ENCODE measurements at regions not wholly inside any gene's neighbourhood (a gene's known extent, or its start where the extent isn't known, plus 50 kb on each side); places are given as distances from the start of the nearest gene placed in this dataset.
"Not testable (repeated sequence)": the region's sequence is repeated elsewhere in the genome, so short reads cannot be mapped to it uniquely, and the experiment has no call there.

- no peak for ATAC-seq
Measured at GRCh38 chr5:94102849-94103248, 361.4 kb upstream of the POU5F2 start.

- ATAC-seq: not testable (repeated sequence)
Measured at GRCh38 chr5:94097384-94097783, 356.0 kb upstream of the POU5F2 start.

- no peak for ATAC-seq
Measured at GRCh38 chr5:94094793-94095441, 353.5 kb upstream of the POU5F2 start.

GRCh38 chr5:94093300-94093699 lies 351.9 kb upstream of the POU5F2 start:
- no peak for ATAC-seq

- not testable (repeated sequence) for ATAC-seq
Measured at GRCh38 chr5:94086635-94087034, 345.2 kb upstream of the POU5F2 start.

- no peak for ATAC-seq
Measured at GRCh38 chr5:94086194-94086593, 344.8 kb upstream of the POU5F2 start.

- ATAC-seq: no peak
Measured at GRCh38 chr5:94082405-94082804, 341.0 kb upstream of the POU5F2 start.

- no peak for ATAC-seq
Measured at GRCh38 chr5:94081088-94081487, 339.7 kb upstream of the POU5F2 start.

- no peak for ATAC-seq
Measured at GRCh38 chr5:94080390-94080789, 339.0 kb upstream of the POU5F2 start.

- no peak for ATAC-seq
Measured at GRCh38 chr5:94072116-94072515, 330.7 kb upstream of the POU5F2 start.

GRCh38 chr5:94066437-94067207 lies 325.2 kb upstream of the POU5F2 start:
- ATAC-seq: no peak

GRCh38 chr5:94064025-94064424 lies 322.6 kb upstream of the POU5F2 start:
- ATAC-seq: no peak

- no peak for ATAC-seq
Measured at GRCh38 chr5:94057655-94058054, 316.3 kb upstream of the POU5F2 start.

- no peak for ATAC-seq
Measured at GRCh38 chr5:94057217-94057616, 315.8 kb upstream of the POU5F2 start.

- ATAC-seq: not testable (repeated sequence)
Measured at GRCh38 chr5:94049307-94049922, 308.0 kb upstream of the POU5F2 start.

GRCh38 chr5:94045839-94046782 lies 304.7 kb upstream of the POU5F2 start:
- ATAC-seq: no peak

- no peak for ATAC-seq
Measured at GRCh38 chr5:94043311-94043710, 301.9 kb upstream of the POU5F2 start.

- ATAC-seq: no peak
Measured at GRCh38 chr5:94040591-94041148, 299.3 kb upstream of the POU5F2 start.

- ATAC-seq: no peak
Measured at GRCh38 chr5:94039101-94039500, 297.7 kb upstream of the POU5F2 start.

GRCh38 chr5:94031631-94032030 lies 290.2 kb upstream of the POU5F2 start:
- ATAC-seq: no peak

- ATAC-seq: no peak
Measured at GRCh38 chr5:94028001-94028400, 286.6 kb upstream of the POU5F2 start.

GRCh38 chr5:94027145-94027544 lies 285.7 kb upstream of the POU5F2 start:
- no peak for ATAC-seq
